Uterus (tissue), 3 donors: ENCODE measurements at regions not wholly inside any gene's neighbourhood (a gene's known extent, or its start where the extent isn't known, plus 50 kb on each side); places are given as distances from the start of the nearest gene placed in this dataset.
A peak's percentile ranks its signal among the peaks of the same experiment; 100 is the strongest.

Experiments used
- DNase-seq, 2 donors: peaks; one replicate each; pipeline ENCODE4 v3.0.0-alpha.2; 2019 to 2020
- H3K27ac ChIP-seq, 2 donors: fragments of 200-600 bp; sonication (generic); 1 replicate in 1 of 2; 2 replicates in 1 of 2; pipeline ENCODE4 v1.5.1; 2016 to 2018
- H3K27me3 ChIP-seq, 2 donors: fragments of 200-600 bp; sonication (generic); one replicate each; pipeline ENCODE4 v1.5.1; 2018 to 2019; ENCODE audit warnings: control low read depth in 1 of 2
- H3K36me3 ChIP-seq, 2 donors: fragments of 200-600 bp; sonication (generic); one replicate each; pipeline ENCODE4 v1.5.1; 2019; ENCODE audit warnings: control low read depth in 1 of 2
- H3K4me1 ChIP-seq, 2 donors: fragments of 200-600 bp; sonication (generic); one replicate each; pipeline ENCODE4 v1.5.1; 2018 to 2019; ENCODE audit warnings: control low read depth in 1 of 2
- H3K4me3 ChIP-seq, 2 donors: fragments of 200-600 bp; sonication (generic); 1 replicate in 1 of 2; 2 replicates in 1 of 2; pipeline ENCODE4 v1.5.1; 2018 to 2019; ENCODE audit warnings: mild to moderate bottlenecking in 1 of 2
- H3K9me3 ChIP-seq, 2 donors: fragments of 200-600 bp; sonication (generic); one replicate each; pipeline ENCODE4 v1.5.1; 2019; ENCODE audit warnings: control low read depth in 1 of 2
- POLR2A ChIP-seq, 2 donors: fragments of 450-650 bp; IDR thresholded peaks; one replicate each; pipeline ENCODE4 v1.6.1; 2016; ENCODE audit warnings: antibody characterized with exemption in 2 of 2, mild to moderate bottlenecking in 1 of 2, moderate library complexity in 1 of 2
- intact Hi-C: fragments of 100-400 bp; cut with DNase I; formaldehyde crosslinking; loops from one replicate; pipeline ENCODE4 v1.15.1; 2023; ENCODE audit warnings: low total_unique reads
- TF ChIP-seq, protein P1 (sequence below), 4 experiments: fragments of 200-600 bp in 2 of 4; fragments of 450-650 bp in 2 of 4; sonication (generic) in 2 of 4; IDR thresholded peaks; one replicate each; pipeline ENCODE4 v1.5.1; 2016 to 2019; ENCODE audit warnings: antibody characterized with exemption in 4 of 4, mild to moderate bottlenecking in 2 of 4, moderate library complexity in 1 of 4
- donor health status: DM: yes; HTN: yes; CAD: no.

DNA sequence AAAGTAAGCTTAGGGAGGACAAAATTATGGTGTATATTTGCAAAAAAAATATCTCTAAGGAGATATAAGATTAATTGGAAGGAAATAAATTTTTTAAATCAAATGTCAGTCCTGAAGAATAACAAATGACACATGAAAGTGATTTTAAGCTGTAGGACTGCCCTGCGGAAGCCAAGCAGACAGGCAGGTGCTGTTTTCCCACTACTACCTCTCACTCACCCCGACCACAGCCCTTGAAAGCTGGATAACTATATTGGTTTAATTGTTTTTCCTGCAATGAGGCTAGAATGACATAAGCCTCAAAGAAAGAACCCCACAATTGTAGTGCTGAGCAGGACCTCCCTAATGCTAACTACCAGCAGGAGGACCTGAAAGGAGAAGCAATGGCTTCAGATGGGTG, 68.6 kb upstream of the VIPR2 start:
- Histone ChIP-seq H3K27me3 (no peaks in the 10 kb centered on the region), H3K9me3 (no peaks in the 10 kb centered on the region), H3K27ac (no peak overlapping the region), H3K4me3 (no peak overlapping the region), H3K4me1 (peaks cover 0 to 4% of the 10 kb centered on the region in 2 donors), H3K36me3 (no peaks in the 10 kb centered on the region)
- no peak for TF ChIP-seq POLR2A (IDR thresholded peaks at IDR 0.05)
- TF ChIP-seq, protein P1, sequence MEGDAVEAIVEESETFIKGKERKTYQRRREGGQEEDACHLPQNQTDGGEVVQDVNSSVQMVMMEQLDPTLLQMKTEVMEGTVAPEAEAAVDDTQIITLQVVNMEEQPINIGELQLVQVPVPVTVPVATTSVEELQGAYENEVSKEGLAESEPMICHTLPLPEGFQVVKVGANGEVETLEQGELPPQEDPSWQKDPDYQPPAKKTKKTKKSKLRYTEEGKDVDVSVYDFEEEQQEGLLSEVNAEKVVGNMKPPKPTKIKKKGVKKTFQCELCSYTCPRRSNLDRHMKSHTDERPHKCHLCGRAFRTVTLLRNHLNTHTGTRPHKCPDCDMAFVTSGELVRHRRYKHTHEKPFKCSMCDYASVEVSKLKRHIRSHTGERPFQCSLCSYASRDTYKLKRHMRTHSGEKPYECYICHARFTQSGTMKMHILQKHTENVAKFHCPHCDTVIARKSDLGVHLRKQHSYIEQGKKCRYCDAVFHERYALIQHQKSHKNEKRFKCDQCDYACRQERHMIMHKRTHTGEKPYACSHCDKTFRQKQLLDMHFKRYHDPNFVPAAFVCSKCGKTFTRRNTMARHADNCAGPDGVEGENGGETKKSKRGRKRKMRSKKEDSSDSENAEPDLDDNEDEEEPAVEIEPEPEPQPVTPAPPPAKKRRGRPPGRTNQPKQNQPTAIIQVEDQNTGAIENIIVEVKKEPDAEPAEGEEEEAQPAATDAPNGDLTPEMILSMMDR (IDR thresholded peaks at IDR 0.05): no peak
- no peak for DNase-seq
- intact Hi-C loops: no loop called here

DNA sequence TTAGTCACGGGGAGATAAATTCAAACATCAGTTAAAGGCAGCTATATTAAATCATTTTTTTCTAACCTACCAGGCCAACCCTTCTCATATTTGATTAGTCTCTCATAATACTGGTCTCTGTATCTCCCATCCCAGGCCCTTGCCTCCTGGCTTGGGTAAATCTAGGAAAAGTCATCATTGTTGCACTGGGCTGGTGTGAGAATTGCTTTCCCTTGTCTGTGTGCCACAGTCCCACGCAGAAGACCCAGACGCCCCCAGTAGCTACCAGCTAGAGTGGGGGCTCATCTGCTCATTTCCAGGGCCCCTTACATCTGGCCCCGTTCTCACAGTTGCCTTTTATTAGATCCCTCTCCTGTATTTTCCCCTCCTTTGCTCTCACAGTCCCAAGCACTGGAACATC, 67.6 kb upstream of the VIPR2 start:
- DNase-seq: no peak
- Histone ChIP-seq H3K4me3 (no peak overlapping the region), H3K36me3 (no peaks in the 10 kb centered on the region), H3K9me3 (no peaks in the 10 kb centered on the region), H3K27ac (no peak overlapping the region), H3K4me1 (peaks cover 0 to 4% of the 10 kb centered on the region in 2 donors), H3K27me3 (no peaks in the 10 kb centered on the region)
- intact Hi-C loops: no loop called here
- TF ChIP-seq, protein P1 (IDR thresholded peaks at IDR 0.05): no peak
- TF ChIP-seq POLR2A (IDR thresholded peaks at IDR 0.05): no peak

DNA sequence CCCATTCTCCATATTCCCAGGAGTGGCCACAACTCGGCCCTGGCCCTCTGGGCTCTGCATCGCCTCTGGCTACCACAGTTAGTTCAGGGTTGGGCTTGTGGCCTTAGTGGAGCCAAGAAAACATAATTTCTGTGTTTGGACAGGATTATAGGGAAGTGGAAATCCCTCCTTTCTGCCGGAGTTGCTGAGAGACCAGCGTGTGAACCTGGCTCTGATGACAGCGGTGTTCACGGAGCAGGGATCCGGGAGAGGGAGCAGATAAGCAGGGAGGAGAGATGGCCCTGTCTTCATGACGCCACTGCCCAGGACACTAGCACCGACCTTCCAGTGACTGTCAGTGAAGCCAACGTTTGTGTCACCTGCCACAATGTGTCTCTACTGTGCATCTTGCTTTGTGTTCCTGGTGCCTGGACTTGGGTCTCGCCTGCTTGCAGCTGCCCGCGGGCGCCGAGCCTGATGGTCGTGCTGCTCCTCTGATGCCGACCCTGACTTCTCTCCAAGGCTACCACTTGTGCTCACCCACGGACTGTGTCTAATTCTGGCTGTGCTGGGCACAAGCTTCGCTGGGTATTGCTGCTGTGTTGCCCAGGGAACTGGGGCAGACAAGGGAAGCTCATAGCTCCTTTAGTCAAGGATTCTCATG, 67.0 kb upstream of the VIPR2 start:
- Histone ChIP-seq H3K36me3 (no peaks in the 10 kb centered on the region), H3K27ac (peak overlapping the region; percentile 33 to 69), H3K9me3 (no peaks in the 10 kb centered on the region), H3K27me3 (no peaks in the 10 kb centered on the region), H3K4me1 (peaks cover 0 to 4% of the 10 kb centered on the region in 2 donors), H3K4me3 (no peak overlapping the region)
- peak; percentile 35 to 50 for DNase-seq
- intact Hi-C loops: no loop called here
- TF ChIP-seq, protein P1 (IDR thresholded peaks at IDR 0.05): no peak
- TF ChIP-seq POLR2A (IDR thresholded peaks at IDR 0.05): no peak

DNA sequence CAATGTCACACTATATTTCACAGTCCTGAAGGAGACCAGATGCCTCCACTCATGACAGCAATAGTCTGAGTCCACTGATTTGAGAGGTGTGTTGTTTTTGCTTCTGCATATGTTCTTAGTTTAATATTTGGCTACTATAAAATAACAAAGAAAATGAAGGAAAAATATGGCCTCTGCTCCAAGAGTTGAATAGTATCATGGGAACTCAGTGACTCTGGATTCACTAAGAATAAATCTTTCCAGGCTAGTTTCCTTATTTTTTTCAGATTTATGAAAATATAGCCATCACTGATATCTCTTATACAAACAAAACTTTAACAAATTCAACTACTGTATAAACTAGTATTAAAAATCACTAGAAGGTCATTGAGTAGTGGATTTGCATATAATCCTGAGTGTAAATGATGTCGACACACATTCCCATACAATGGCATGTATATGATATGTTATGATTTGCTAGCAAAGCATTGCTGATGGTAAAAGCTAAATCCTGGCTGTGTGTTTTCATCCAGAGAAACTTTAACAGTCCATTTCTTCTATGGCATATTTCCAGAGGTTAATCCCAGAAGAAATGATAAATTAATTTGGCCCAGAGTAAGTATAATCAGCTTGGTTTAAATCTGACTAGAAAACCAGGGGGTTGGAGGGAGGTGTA, 66.0 kb upstream of the VIPR2 start:
- Histone ChIP-seq H3K4me3 (no peak overlapping the region), H3K9me3 (no peaks in the 10 kb centered on the region), H3K27me3 (no peaks in the 10 kb centered on the region), H3K4me1 (peaks cover 0 to 4% of the 10 kb centered on the region in 2 donors), H3K27ac (peak overlapping the region; percentile 33 to 69), H3K36me3 (no peaks in the 10 kb centered on the region)
- no peak for DNase-seq
- TF ChIP-seq POLR2A (IDR thresholded peaks at IDR 0.05): no peak
- TF ChIP-seq, protein P1 (IDR thresholded peaks at IDR 0.05): no peak
- intact Hi-C loops: no loop called here

DNA sequence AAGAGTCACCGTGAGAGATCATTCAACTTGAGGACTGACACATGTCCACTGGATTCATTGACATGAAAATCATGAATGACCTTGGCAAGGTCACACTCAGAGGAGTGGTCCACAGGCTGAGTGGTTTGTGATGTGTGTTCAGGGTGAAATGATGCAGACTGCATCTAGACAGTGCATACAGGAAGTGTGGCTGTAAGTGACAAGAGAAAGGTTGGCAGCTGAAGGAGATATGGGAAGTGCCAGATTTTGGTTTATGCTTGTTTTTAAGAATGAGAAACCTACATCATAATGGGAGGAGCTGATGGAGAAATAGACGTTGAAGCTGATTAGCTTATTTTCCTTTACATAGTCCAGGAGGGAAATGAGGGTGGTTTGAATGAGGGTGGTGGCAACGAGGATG, 64.8 kb upstream of the VIPR2 start:
- Histone ChIP-seq H3K4me1 (peaks cover 0 to 4% of the 10 kb centered on the region in 2 donors), H3K9me3 (no peaks in the 10 kb centered on the region), H3K4me3 (no peak overlapping the region), H3K27me3 (no peaks in the 10 kb centered on the region), H3K36me3 (no peaks in the 10 kb centered on the region), H3K27ac (no peak overlapping the region)
- no peak for DNase-seq
- TF ChIP-seq, protein P1 (IDR thresholded peaks at IDR 0.05): no peak
- no peak for TF ChIP-seq POLR2A (IDR thresholded peaks at IDR 0.05)
- intact Hi-C loops: no loop called here
